D721Med (cell line): ENCODE measurements at regions not wholly inside any gene's neighbourhood (a gene's known extent, or its start where the extent isn't known, plus 50 kb on each side); places are given as distances from the start of the nearest gene placed in this dataset.
A peak's percentile ranks its signal among the peaks of the same experiment; 100 is the strongest.

Experiments used
- DNase-seq: peaks from one replicate; pipeline ENCODE4 v3.0.0; 2011; ENCODE audit warnings: low spot score; ENCODE audit not compliant: insufficient read length
- FAIRE-seq: peaks from 2 replicates; lab custom pipeline; 2011; peaks lifted over from hg19 to GRCh38; lab: Jason Lieb, UNC
- CTCF ChIP-seq: IDR thresholded peaks from 2 replicates; pipeline ENCODE4 v1.5.1; 2012; ENCODE audit warnings: mild to moderate bottlenecking, control low read depth; ENCODE audit not compliant: insufficient read depth; ENCODE audit errors: missing control alignments

- DNase-seq = no peak
- TF ChIP-seq CTCF = peak; percentile 85
- peak; percentile 94 for FAIRE-seq
Observed at GRCh38 chr12:89016970-89017778, 335.1 kb downstream of the DUSP6 start.

GRCh38 chr12:89015419-89015818 lies 336.9 kb downstream of the DUSP6 start:
- DNase-seq (no peak), FAIRE-seq (no peak)
- TF ChIP-seq CTCF = no peak

DNA sequence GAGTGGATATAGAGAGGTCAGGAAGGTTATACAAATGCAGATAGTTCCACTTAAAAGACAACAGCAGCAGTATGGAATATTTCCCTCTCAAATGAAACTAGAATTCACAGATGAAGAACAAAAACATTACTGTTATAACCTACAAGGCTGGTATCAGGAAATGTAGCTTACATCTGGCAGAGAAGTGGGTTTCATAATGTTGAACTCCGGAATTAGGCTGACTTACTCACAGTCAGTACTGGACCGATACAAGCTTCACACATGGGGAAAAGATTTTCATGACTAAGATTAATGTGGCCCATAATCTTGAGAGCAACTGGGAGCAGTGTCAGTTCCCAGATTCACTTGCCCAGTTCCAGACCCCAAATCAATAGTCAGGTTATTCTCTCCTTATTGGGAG lies 353.9 kb downstream of the DUSP6 start:
- FAIRE-seq = no peak

GRCh38 chr12:88996200-88996788 lies 356.0 kb downstream of the DUSP6 start:
- no peak for TF ChIP-seq CTCF
- FAIRE-seq (no peak), DNase-seq (no peak)

More for the DNA sequence above, 353.9 kb downstream of the DUSP6 start:
- DNase-seq = no peak
- TF ChIP-seq CTCF = no peak

DNA sequence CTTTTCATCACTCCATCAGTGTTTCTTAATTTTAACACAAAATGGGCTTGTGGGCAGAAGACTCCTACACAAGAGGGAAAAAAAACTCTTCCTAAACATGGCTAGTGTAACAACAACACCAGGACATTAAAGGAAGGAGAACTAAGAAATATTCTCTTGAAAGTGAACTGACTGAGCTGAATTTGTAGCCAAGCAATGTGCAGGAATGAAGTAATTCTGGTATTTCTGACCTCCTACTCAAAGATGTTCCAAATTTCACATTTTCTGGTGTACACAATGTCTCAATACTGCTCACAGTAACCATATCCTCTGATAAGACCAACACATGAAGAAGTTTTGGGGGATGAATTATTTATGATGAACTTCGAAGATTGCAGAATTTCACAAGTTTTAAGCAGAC lies 357.3 kb downstream of the DUSP6 start:
- no peak for TF ChIP-seq CTCF
- no peak for DNase-seq
- FAIRE-seq = no peak

DNA sequence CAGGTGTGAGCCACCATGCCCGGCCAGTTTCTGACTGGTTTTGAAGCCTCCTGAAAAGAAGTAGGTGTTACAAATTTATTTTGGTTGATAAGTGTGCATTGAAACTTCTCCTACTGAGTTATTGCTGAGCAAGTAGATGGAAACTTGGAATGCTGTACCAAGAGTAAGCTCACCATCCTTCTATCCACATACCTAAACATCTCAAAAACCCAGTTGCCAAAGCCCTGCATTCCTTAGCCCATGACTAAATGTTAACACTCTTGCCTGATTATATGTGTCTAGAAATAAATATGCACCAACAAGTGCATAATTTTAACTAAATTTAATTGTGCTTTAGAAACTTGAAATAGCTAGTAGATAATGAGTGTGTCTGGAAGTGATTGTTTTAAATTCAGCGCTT lies 357.8 kb downstream of the DUSP6 start:
- DNase-seq (no peak), FAIRE-seq (no peak)
- TF ChIP-seq CTCF = no peak

- TF ChIP-seq CTCF = peak; percentile 57
- DNase-seq (no peak), FAIRE-seq (peak; percentile 88)
Observed at GRCh38 chr12:88993651-88994050, 358.6 kb downstream of the DUSP6 start.
